Tibial artery (tissue), 4 donors: ENCODE measurements at regions not wholly inside any gene's neighbourhood (a gene's known extent, or its start where the extent isn't known, plus 50 kb on each side); places are given as distances from the start of the nearest gene placed in this dataset.

Experiments used
- DNase-seq, 2 donors: peaks; one replicate each; pipeline ENCODE4 v3.0.0-alpha.2; 2019
- H3K27ac ChIP-seq, 2 donors: fragments of 200-600 bp; sonication (generic) in 1 of 2; 1 replicate in 1 of 2; 2 replicates in 1 of 2; pipeline ENCODE4 v1.5.1; 2018 to 2019; ENCODE audit warnings: mild to moderate bottlenecking in 1 of 2
- H3K27me3 ChIP-seq, 2 donors: fragments of 200-600 bp; sonication (generic) in 1 of 2; one replicate each; pipeline versions ENCODE4 v1.5.1 to v1.6.0; 2016 to 2019
- H3K36me3 ChIP-seq, 3 donors: fragments of 200-600 bp; sonication (generic) in 2 of 3; one replicate each; pipeline ENCODE4 v1.5.1; 2016 to 2019; ENCODE audit warnings: mild to moderate bottlenecking in 2 of 3
- H3K4me1 ChIP-seq, 4 donors: fragments of 200-600 bp; sonication (generic) in 2 of 4; 1 replicate in 3 of 4; 2 replicates in 1 of 4; pipeline ENCODE4 v1.5.1; 2016 to 2019
- H3K4me3 ChIP-seq, 2 donors: fragments of 200-600 bp; sonication (generic) in 1 of 2; 1 replicate in 1 of 2; 2 replicates in 1 of 2; pipeline ENCODE4 v1.5.1; 2018 to 2019; ENCODE audit warnings: mild to moderate bottlenecking in 2 of 2
- H3K9me3 ChIP-seq, 3 donors: fragments of 200-600 bp; sonication (generic) in 1 of 3; one replicate each; pipeline ENCODE4 v1.5.1; 2016 to 2019
- CTCF ChIP-seq, 2 experiments: fragments of 200-600 bp in 1 of 2; fragments of 450-650 bp in 1 of 2; IDR thresholded peaks; one replicate each; pipeline ENCODE4 v1.5.1; 2017 to 2019; ENCODE audit warnings: antibody characterized with exemption in 2 of 2, mild to moderate bottlenecking in 1 of 2, moderate library complexity in 1 of 2
- intact Hi-C: fragments of 100-400 bp; cut with DNase I; formaldehyde crosslinking; loops from one replicate; pipeline ENCODE4 v1.15.0; 2023; ENCODE audit warnings: low total_unique reads

- intact Hi-C loops, result no loop called here
- Histone ChIP-seq H3K4me3 (no peak overlapping the region), H3K4me1 (no peaks in the 10 kb centered on the region), H3K27ac (no peak overlapping the region), H3K27me3 (no peaks in the 10 kb centered on the region), H3K9me3 (peaks cover 0 to 3% (median 0%) of the 10 kb centered on the region in 3 donors), H3K36me3 (no peaks in the 10 kb centered on the region)
- no peak for TF ChIP-seq CTCF (IDR thresholded peaks at IDR 0.05)
- no peak for DNase-seq
These were observed 177.0 kb upstream of the TMEM132C start for GRCh38 chr12:128089961-128090360.

GRCh38 chr12:128091101-128091720, 175.8 kb upstream of the TMEM132C start:
- Histone ChIP-seq H3K27ac (no peak overlapping the region), H3K4me3 (no peak overlapping the region), H3K27me3 (no peaks in the 10 kb centered on the region), H3K4me1 (no peaks in the 10 kb centered on the region), H3K36me3 (no peaks in the 10 kb centered on the region), H3K9me3 (peaks cover 0 to 3% (median 0%) of the 10 kb centered on the region in 3 donors)
- no peak for DNase-seq
- TF ChIP-seq CTCF (IDR thresholded peaks at IDR 0.05), result no peak
- intact Hi-C loops, result no loop called here

- Histone ChIP-seq H3K27ac (no peak overlapping the region), H3K4me3 (no peak overlapping the region), H3K4me1 (no peaks in the 10 kb centered on the region), H3K36me3 (no peaks in the 10 kb centered on the region), H3K27me3 (no peaks in the 10 kb centered on the region), H3K9me3 (peaks cover 0 to 3% (median 0%) of the 10 kb centered on the region in 3 donors)
- TF ChIP-seq CTCF (IDR thresholded peaks at IDR 0.05), result no peak
- intact Hi-C loops, result no loop called here
- no peak for DNase-seq
These were observed 175.0 kb upstream of the TMEM132C start for GRCh38 chr12:128091951-128092382.

- Histone ChIP-seq H3K27me3 (no peaks in the 10 kb centered on the region), H3K9me3 (no peaks in the 10 kb centered on the region), H3K36me3 (no peaks in the 10 kb centered on the region), H3K4me3 (no peak overlapping the region), H3K4me1 (no peaks in the 10 kb centered on the region), H3K27ac (no peak overlapping the region)
- no peak for DNase-seq
- TF ChIP-seq CTCF (IDR thresholded peaks at IDR 0.05), result no peak
- intact Hi-C loops, result no loop called here
These were observed 168.2 kb upstream of the TMEM132C start for GRCh38 chr12:128098730-128099129.

GRCh38 chr12:128103152-128103551, 163.8 kb upstream of the TMEM132C start:
- no peaks in the 10 kb centered on the region for H3K4me1 ChIP-seq
- no peak overlapping the region for H3K4me3 ChIP-seq
- no peak overlapping the region for H3K27ac ChIP-seq
- intact Hi-C loops, result no loop called here
- no peaks in the 10 kb centered on the region for H3K27me3 ChIP-seq
- no peak for TF ChIP-seq CTCF (IDR thresholded peaks at IDR 0.05)
- no peak for DNase-seq
- H3K9me3 ChIP-seq, result no peaks in the 10 kb centered on the region
- no peaks in the 10 kb centered on the region for H3K36me3 ChIP-seq

GRCh38 chr12:128109236-128109635, 157.7 kb upstream of the TMEM132C start:
- intact Hi-C loops, result no loop called here

More at GRCh38 chr12:128109236-128109635, 157.7 kb upstream of the TMEM132C start:
- DNase-seq, result no peak
- Histone ChIP-seq H3K9me3 (no peaks in the 10 kb centered on the region), H3K27ac (no peak overlapping the region), H3K27me3 (peaks cover 0 to 4% of the 10 kb centered on the region in 2 donors), H3K4me1 (no peaks in the 10 kb centered on the region), H3K4me3 (no peak overlapping the region), H3K36me3 (no peaks in the 10 kb centered on the region)
- no peak for TF ChIP-seq CTCF (IDR thresholded peaks at IDR 0.05)
